ENCODE measurements at regions not wholly inside any gene's neighbourhood (a gene's known extent, or its start where the extent isn't known, plus 50 kb on each side); places are given as distances from the start of the nearest gene placed in this dataset.

- Histone ChIP-seq H3K27ac (no peak overlapping the region), H3K36me3 (no peaks in the 10 kb centered on the region), H3K4me3 (no peak overlapping the region), H3K4me1 (no peaks in the 10 kb centered on the region), H3K9me3 (peaks cover 0 to 17% (median 0%) of the 10 kb centered on the region in 12 donors), H3K27me3 (no peaks in the 10 kb centered on the region)
- no peak for TF ChIP-seq POLR2A (IDR thresholded peaks at IDR 0.05)
- TF ChIP-seq CTCF (IDR thresholded peaks at IDR 0.05), result no peak
- ATAC-seq (no peak), DNase-seq (no peak)
- intact Hi-C loops (cut with DNase I), result no loop called here
- WGBS, 4 donors, result 50 to 55% (median 53%) methylated on average over 4 of the region's 4 CpGs
These were observed 147.2 kb downstream of the IZUMO3 start for GRCh38 chr9:24398466-24398865.

GRCh38 chr9:24391095-24391494 is 154.6 kb downstream of the IZUMO3 start:
- Histone ChIP-seq H3K36me3 (no peaks in the 10 kb centered on the region), H3K27me3 (no peaks in the 10 kb centered on the region), H3K4me3 (no peak overlapping the region), H3K4me1 (no peaks in the 10 kb centered on the region), H3K9me3 (peaks cover 0 to 17% (median 0%) of the 10 kb centered on the region in 12 donors), H3K27ac (no peak overlapping the region)
- intact Hi-C loops (cut with DNase I), result no loop called here
- TF ChIP-seq POLR2A (IDR thresholded peaks at IDR 0.05), result no peak
- TF ChIP-seq CTCF (IDR thresholded peaks at IDR 0.05), result no peak
- DNase-seq (no peak), ATAC-seq (no peak)
- 88 to 91% (median 89%) methylated on average over 4 of the region's 4 CpGs for WGBS, 4 donors

- H3K36me3 ChIP-seq, result no peaks in the 10 kb centered on the region
- no peaks in the 10 kb centered on the region for H3K4me1 ChIP-seq
- no peak overlapping the region for H3K27ac ChIP-seq
- DNase-seq (no peak), ATAC-seq (no peak)
- no peak overlapping the region for H3K4me3 ChIP-seq
- 50 to 86% (median 84%) methylated on average over 2 of the region's 2 CpGs for WGBS, 4 donors
- H3K27me3 ChIP-seq, result no peaks in the 10 kb centered on the region
- TF ChIP-seq CTCF (IDR thresholded peaks at IDR 0.05) (no peak), POLR2A (IDR thresholded peaks at IDR 0.05) (no peak)
- intact Hi-C loops (cut with DNase I), result no loop called here
- no peaks in the 10 kb centered on the region for H3K9me3 ChIP-seq
These were observed 160.6 kb downstream of the IZUMO3 start for GRCh38 chr9:24385077-24385476.

GRCh38 chr9:24382566-24382965 is 163.1 kb downstream of the IZUMO3 start:
- no peak overlapping the region for H3K4me3 ChIP-seq
- H3K9me3 ChIP-seq, result peaks cover 0 to 7% (median 0%) of the 10 kb centered on the region in 12 donors
- ATAC-seq (no peak), DNase-seq (no peak)
- no peaks in the 10 kb centered on the region for H3K36me3 ChIP-seq
- no peaks in the 10 kb centered on the region for H3K4me1 ChIP-seq
- no peak overlapping the region for H3K27ac ChIP-seq
- WGBS, 4 donors, result 71 to 87% (median 86%) methylated on average over 3 of the region's 3 CpGs
- intact Hi-C loops (cut with DNase I), result no loop called here
- no peaks in the 10 kb centered on the region for H3K27me3 ChIP-seq
- TF ChIP-seq CTCF (IDR thresholded peaks at IDR 0.05) (no peak), POLR2A (IDR thresholded peaks at IDR 0.05) (no peak)
